AG10803 (cell line): ENCODE measurements at regions not wholly inside any gene's neighbourhood (a gene's known extent, or its start where the extent isn't known, plus 50 kb on each side); places are given as distances from the start of the nearest gene placed in this dataset.
A peak's percentile ranks its signal among the peaks of the same experiment; 100 is the strongest.
"Not testable (repeated sequence)": the region's sequence is repeated elsewhere in the genome, so short reads cannot be mapped to it uniquely, and the experiment has no call there.

Experiments used
- DNase-seq: peaks from one replicate; pipeline ENCODE4 v3.0.0; 2010; ENCODE audit warnings: low read depth
- H3K4me3 ChIP-seq: 2 replicates; pipeline ENCODE4 v1.5.1; 2011; ENCODE audit warnings: mild to moderate bottlenecking, low read length, control low read depth
- CTCF ChIP-seq: conservative IDR thresholded peaks from 2 replicates; pipeline ENCODE4 v1.5.1; 2011; ENCODE audit warnings: mild to moderate bottlenecking, low read length, control low read depth, inconsistent platforms

- DNase-seq: peak; percentile 34
- H3K4me3 ChIP-seq: peak overlapping the region; percentile 33; the same call in 1 of the 2 replicates
- no peak for TF ChIP-seq CTCF
These were observed 86.8 kb upstream of the KMT2C start for GRCh38 chr7:152522571-152523067.

- TF ChIP-seq CTCF: no peak
- no peak for DNase-seq
These were observed 85.9 kb upstream of the KMT2C start for GRCh38 chr7:152521420-152522337.

GRCh38 chr7:152520861-152521302 lies 85.1 kb upstream of the KMT2C start:
- no peak overlapping the region for H3K4me3 ChIP-seq
- no peak for DNase-seq
- TF ChIP-seq CTCF: no peak

More at GRCh38 chr7:152521420-152522337, 85.9 kb upstream of the KMT2C start:
- no peak overlapping the region for H3K4me3 ChIP-seq

- H3K4me3 ChIP-seq: no peak overlapping the region
- no peak for DNase-seq
- no peak for TF ChIP-seq CTCF
These were observed 83.5 kb upstream of the KMT2C start for GRCh38 chr7:152519290-152519689.

GRCh38 chr7:152516216-152516615 lies 80.4 kb upstream of the KMT2C start:
- H3K4me3 ChIP-seq: no peak overlapping the region
- DNase-seq: no peak
- no peak for TF ChIP-seq CTCF

- H3K4me3 ChIP-seq, DNase-seq: not testable (repeated sequence)
These were observed 79.6 kb upstream of the KMT2C start for GRCh38 chr7:152515266-152515950.

- DNase-seq: no peak
- H3K4me3 ChIP-seq: no peak overlapping the region
- no peak for TF ChIP-seq CTCF
These were observed 78.9 kb upstream of the KMT2C start for GRCh38 chr7:152514771-152515105.
